BLaER1 treated with 17β-estradiol and CSF1 and Interleukin-3, amounts not matched to agents 10 nM and 100 nM (cell line): ENCODE measurements at regions not wholly inside any gene's neighbourhood (a gene's known extent, or its start where the extent isn't known, plus 50 kb on each side); places are given as distances from the start of the nearest gene placed in this dataset.

Source experiments
- H3K27ac ChIP-seq, 11 experiments: shearing (Covaris generic); formaldehyde crosslinking; 2 replicates each; pipeline ENCODE4 v1.8.1; 2022
- H3K27me3 ChIP-seq, 11 experiments: shearing (Covaris generic); formaldehyde crosslinking; 2 replicates each; pipeline ENCODE4 v1.8.1; 2022
- H3K36me3 ChIP-seq, 11 experiments: shearing (Covaris generic); formaldehyde crosslinking; 2 replicates each; pipeline ENCODE4 v1.8.1; 2022
- H3K4me1 ChIP-seq, 10 experiments: shearing (Covaris generic); formaldehyde crosslinking; 2 replicates each; pipeline ENCODE4 v1.8.1; 2022
- H3K4me2 ChIP-seq, 11 experiments: shearing (Covaris generic); formaldehyde crosslinking; 2 replicates each; pipeline ENCODE4 v1.8.1; 2022
- H3K4me3 ChIP-seq, 10 experiments: shearing (Covaris generic); formaldehyde crosslinking; 2 replicates each; pipeline ENCODE4 v1.8.1; 2022
- H3K9ac ChIP-seq, 11 experiments: shearing (Covaris generic); formaldehyde crosslinking; 2 replicates each; pipeline ENCODE4 v1.8.1; 2022
- H3K9me3 ChIP-seq, 11 experiments: shearing (Covaris generic); formaldehyde crosslinking; replicated peaks in 1 of 11; 2 replicates each; pipeline ENCODE4 v1.8.1; 2022
- H4K20me1 ChIP-seq, 11 experiments: shearing (Covaris generic); formaldehyde crosslinking; 2 replicates each; pipeline ENCODE4 v1.8.1; 2022
- Cebpa-rat ChIP-seq, 11 experiments: shearing (Covaris generic); IDR thresholded peaks; 2 replicates each; pipeline ENCODE4 v1.8.1; 2022

DNA sequence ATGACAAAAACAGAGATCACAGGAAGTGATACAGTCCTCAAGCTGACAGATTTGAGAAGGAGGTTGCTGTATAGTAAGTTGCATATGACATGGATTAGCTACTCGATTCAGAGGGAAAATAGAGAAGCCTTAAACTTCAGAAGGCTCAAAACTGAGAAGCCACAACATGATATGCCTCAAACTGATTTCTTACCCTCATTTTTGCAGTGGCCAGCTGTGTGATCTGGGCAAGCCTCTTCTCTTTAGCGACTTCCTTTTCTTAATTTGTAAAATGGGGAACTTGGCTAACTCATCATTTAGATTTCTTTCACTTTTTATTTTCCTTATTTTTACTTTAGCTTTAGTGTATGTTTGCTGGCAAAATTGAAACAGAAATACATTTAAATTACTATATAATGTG lies 421.1 kb downstream of the KIF4B start:
- no peaks in the 10 kb centered on the region for H4K20me1 ChIP-seq
- H3K4me3 ChIP-seq: peak overlapping the region in 1 of 10 experiments; percentile 34; a peak in 1 of 20 replicates
- H3K27ac ChIP-seq: peak overlapping the region in 10 of 11 experiments; percentile 27 to 79 (median 72); a peak in 18 of 22 replicates
- peaks cover 11 to 32% (median 18%) of the 10 kb centered on the region in 10 experiments for H3K4me1 ChIP-seq
- H3K36me3 ChIP-seq: no peaks in the 10 kb centered on the region
- H3K27me3 ChIP-seq: no peaks in the 10 kb centered on the region
- H3K4me2 ChIP-seq: peak overlapping the region; percentile 50 to 89 (median 80)
- peaks cover 0 to 22% (median 10%) of the 10 kb centered on the region in 11 experiments; a peak in 15 of 22 replicates for H3K9me3 ChIP-seq
- TF ChIP-seq Cebpa-rat (IDR thresholded peaks at IDR 0.05): no peak
- peak overlapping the region in 9 of 11 experiments; percentile 2 to 62 (median 59); a peak in 14 of 22 replicates for H3K9ac ChIP-seq

DNA sequence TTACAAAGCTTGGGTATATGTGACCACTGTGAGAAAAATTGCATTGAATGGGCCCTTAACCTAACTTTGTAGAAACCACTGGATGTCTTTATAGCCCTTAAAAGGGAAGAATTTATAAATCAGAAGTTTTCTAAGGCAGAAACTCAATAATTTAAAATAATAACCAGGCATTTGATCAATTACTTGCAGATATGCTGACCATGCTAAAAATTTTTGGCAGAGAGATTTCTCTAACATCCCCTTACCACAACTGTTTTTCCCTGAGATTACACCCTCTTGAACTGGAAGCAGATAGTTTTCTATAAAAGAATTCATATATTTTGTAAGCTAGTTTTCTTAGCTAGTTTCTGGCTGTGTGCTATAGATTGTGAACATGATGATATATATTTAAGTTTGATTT lies 428.3 kb downstream of the KIF4B start:
- H4K20me1 ChIP-seq: no peaks in the 10 kb centered on the region
- H3K4me3 ChIP-seq: no peak overlapping the region
- no peak for TF ChIP-seq Cebpa-rat (IDR thresholded peaks at IDR 0.05)
- no peaks in the 10 kb centered on the region for H3K36me3 ChIP-seq
- no peak overlapping the region for H3K27ac ChIP-seq
- no peak overlapping the region for H3K9ac ChIP-seq
- H3K4me2 ChIP-seq: no peak overlapping the region
- H3K9me3 ChIP-seq: peaks cover 0 to 8% (median 0%) of the 10 kb centered on the region in 11 experiments; a peak in 2 of 22 replicates
- H3K27me3 ChIP-seq: no peaks in the 10 kb centered on the region
- H3K4me1 ChIP-seq: peaks cover 0 to 10% (median 0%) of the 10 kb centered on the region in 10 experiments; a peak in 3 of 20 replicates

DNA sequence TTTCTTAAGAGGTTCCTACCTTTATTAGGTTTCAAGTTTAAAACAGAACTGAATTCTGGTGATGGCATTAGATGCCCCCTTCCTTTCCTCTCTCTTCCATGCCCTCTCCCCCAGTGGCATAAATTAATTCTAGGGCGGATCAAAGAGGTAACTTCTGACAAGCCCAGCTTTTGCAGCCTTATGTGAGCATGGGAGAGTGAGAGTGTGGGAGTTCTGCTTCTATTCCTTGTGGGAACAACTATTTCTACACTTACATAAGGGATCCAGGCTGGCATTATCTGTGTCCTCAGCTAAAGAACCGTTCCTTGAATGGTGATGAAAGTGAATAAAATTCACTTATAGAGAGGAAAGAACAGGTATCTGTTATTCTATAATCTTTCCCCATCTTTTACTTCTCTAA lies 437.6 kb downstream of the KIF4B start:
- peaks cover 0 to 4% (median 0%) of the 10 kb centered on the region in 11 experiments; a peak in 3 of 22 replicates for H3K9me3 ChIP-seq
- H3K4me2 ChIP-seq: no peak overlapping the region
- H3K27ac ChIP-seq: no peak overlapping the region
- H4K20me1 ChIP-seq: no peaks in the 10 kb centered on the region
- H3K27me3 ChIP-seq: no peaks in the 10 kb centered on the region
- no peaks in the 10 kb centered on the region for H3K36me3 ChIP-seq
- TF ChIP-seq Cebpa-rat (IDR thresholded peaks at IDR 0.05): no peak
- H3K4me3 ChIP-seq: no peak overlapping the region
- no peaks in the 10 kb centered on the region for H3K4me1 ChIP-seq
- no peak overlapping the region for H3K9ac ChIP-seq

DNA sequence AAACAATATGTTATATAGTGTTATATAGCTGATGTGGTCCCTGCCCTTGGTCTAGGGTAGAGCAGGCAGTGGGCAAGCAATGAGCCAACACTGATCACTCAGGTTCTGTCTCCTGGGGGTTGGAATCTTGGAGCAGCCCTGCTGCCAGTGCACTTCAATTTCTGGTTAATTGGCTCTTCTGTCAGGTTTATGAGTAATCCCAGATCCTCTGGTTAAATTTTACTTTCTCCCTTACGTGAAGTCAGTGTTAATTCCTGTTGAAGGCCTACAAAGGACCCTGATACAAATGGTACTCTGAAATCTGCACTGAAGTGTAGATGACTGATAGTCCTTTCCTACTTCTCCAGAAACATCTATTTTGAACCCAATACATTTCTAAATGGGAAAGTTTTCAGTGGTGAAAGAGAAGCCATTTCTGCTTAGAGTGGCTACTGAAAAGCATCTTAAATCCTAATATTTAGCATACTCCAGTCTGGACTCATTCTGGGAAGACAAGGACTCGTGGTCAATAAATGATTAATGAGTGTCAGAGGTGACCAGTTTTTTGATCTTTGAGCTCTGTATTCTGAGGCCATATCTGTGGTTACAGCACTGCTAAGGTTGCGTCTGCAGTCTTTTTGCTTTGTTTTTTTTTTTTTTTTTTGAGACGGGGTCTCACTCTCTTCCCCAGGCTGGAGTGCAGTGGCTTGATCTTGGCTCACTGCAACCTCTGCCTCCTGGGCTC lies 442.4 kb downstream of the KIF4B start:
- Histone ChIP-seq H4K20me1 (no peaks in the 10 kb centered on the region), H3K36me3 (no peaks in the 10 kb centered on the region), H3K9me3 (no peaks in the 10 kb centered on the region), H3K4me2 (no peak overlapping the region), H3K27ac (no peak overlapping the region), H3K9ac (no peak overlapping the region), H3K4me3 (no peak overlapping the region), H3K4me1 (no peaks in the 10 kb centered on the region), H3K27me3 (no peaks in the 10 kb centered on the region)
- TF ChIP-seq Cebpa-rat (IDR thresholded peaks at IDR 0.05): no peak

DNA sequence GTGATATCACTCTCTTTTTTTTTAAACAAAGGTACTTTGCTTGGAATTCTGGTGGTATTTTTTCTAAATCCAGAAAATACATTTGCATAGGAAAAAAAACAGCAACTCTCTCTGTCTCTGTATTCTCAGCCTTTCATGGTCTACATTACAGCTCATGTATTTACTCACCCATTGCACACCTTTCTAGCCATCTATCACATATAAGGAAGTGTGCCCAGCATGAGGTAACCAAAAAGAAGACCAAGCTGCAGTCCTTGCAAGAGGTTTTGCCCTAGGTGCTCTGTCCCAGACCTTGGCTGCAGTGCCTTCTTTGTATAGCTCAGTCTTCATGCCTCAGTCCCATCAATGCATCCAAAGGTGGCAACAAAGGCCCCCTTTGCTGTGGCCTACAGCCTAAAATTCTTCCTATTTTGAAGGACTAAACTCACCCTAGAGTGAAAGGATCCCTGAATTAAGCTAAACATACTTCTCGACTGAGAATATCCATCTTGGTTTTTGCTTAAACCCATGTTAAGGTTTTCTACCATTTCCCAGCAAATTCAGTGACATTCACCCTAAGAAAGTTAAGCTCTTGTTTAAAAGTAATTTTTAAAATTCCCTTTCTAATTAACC lies 446.4 kb downstream of the KIF4B start:
- H4K20me1 ChIP-seq: no peaks in the 10 kb centered on the region
- H3K4me2 ChIP-seq: no peak overlapping the region
- H3K27ac ChIP-seq: no peak overlapping the region
- no peaks in the 10 kb centered on the region for H3K27me3 ChIP-seq
- no peak overlapping the region for H3K9ac ChIP-seq
- H3K4me3 ChIP-seq: no peak overlapping the region
- TF ChIP-seq Cebpa-rat (IDR thresholded peaks at IDR 0.05): no peak
- H3K9me3 ChIP-seq: 0 out of 22 replicates have a peak, but pooled peaks cover 0 to 3% (median 0%) of the 10 kb centered on the region in 11 experiments
- no peaks in the 10 kb centered on the region for H3K4me1 ChIP-seq
- H3K36me3 ChIP-seq: no peaks in the 10 kb centered on the region

DNA sequence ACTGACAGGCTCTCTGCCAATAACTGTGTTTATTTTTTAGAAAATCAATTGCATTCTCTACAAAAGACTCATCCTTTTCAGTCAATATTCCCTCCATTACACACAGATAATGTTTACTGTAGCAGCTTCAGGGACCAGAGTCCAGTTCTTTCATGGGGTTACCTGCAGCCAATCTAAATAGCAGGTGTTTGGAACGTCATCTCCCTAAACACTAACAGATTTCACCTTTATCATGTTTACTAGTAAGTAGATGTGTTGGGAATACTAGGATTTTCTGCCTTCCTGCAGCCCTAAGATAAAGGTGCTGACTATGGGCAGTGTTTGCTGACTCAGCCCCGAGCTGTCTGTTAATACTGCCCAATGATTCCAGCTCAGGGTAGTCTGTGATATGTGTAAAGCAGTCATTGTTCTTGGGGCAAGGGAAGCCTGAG lies 447.0 kb downstream of the KIF4B start:
- TF ChIP-seq Cebpa-rat (IDR thresholded peaks at IDR 0.05): no peak
- no peak overlapping the region for H3K9ac ChIP-seq
- H3K4me1 ChIP-seq: no peaks in the 10 kb centered on the region

DNA sequence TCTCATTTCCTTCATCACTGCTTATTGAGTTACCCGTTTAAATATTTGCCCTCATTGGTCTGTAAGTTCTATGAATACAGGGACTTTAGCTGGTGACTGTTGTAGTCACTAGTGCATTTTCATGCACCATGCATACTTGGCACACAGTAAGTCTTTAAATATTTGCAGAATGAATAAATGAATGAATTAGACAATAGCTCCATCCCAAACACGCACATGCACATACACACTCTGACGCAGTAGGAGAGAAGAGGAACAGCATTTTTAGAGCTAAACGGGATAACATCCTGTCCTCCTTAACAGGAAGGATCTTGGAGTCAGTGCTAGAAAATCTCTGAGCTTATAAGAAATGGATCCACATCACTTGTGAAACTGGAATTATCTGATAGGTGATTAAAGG lies 447.7 kb downstream of the KIF4B start:
- Histone ChIP-seq H3K36me3 (no peaks in the 10 kb centered on the region), H3K27me3 (no peaks in the 10 kb centered on the region), H4K20me1 (no peaks in the 10 kb centered on the region), H3K27ac (no peak overlapping the region), H3K9ac (no peak overlapping the region), H3K4me3 (no peak overlapping the region), H3K9me3 (0 out of 22 replicates have a peak, but pooled peaks cover 0 to 5% (median 0%) of the 10 kb centered on the region in 11 experiments), H3K4me1 (no peaks in the 10 kb centered on the region), H3K4me2 (no peak overlapping the region)
- TF ChIP-seq Cebpa-rat (IDR thresholded peaks at IDR 0.05): no peak

More for the DNA sequence above, 447.0 kb downstream of the KIF4B start:
- 0 out of 22 replicates have a peak, but pooled peaks cover 0 to 3% (median 0%) of the 10 kb centered on the region in 11 experiments for H3K9me3 ChIP-seq
- H3K27ac ChIP-seq: no peak overlapping the region
- H3K4me2 ChIP-seq: no peak overlapping the region
- no peaks in the 10 kb centered on the region for H3K36me3 ChIP-seq
- no peak overlapping the region for H3K4me3 ChIP-seq
- no peaks in the 10 kb centered on the region for H3K27me3 ChIP-seq
- no peaks in the 10 kb centered on the region for H4K20me1 ChIP-seq

DNA sequence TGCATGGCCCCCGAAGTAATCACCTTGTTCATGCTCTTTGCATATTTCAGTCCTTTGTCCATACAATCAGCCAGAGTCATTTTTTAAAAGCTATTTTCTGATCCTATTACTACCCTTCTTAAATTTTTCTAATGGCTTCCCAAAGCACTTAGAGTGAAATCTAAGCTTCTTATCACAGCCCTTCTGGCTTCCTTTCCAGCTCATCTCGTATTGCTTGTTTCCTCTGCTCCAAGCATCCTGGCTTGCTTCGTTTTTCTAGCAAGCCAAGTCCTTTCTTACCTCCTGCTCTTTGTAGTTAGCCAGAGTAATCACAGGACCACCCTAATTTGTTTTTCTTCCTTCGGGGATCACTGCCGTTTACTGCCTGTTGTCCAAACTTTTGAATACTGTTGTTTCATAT lies 453.3 kb downstream of the KIF4B start:
- Histone ChIP-seq H3K27me3 (no peaks in the 10 kb centered on the region), H3K27ac (no peak overlapping the region), H3K4me3 (no peak overlapping the region), H3K9ac (no peak overlapping the region), H4K20me1 (no peaks in the 10 kb centered on the region), H3K4me1 (no peaks in the 10 kb centered on the region), H3K4me2 (no peak overlapping the region), H3K9me3 (0 out of 22 replicates have a peak, but pooled peaks cover 0 to 5% (median 0%) of the 10 kb centered on the region in 11 experiments), H3K36me3 (no peaks in the 10 kb centered on the region)
- no peak for TF ChIP-seq Cebpa-rat (IDR thresholded peaks at IDR 0.05)

DNA sequence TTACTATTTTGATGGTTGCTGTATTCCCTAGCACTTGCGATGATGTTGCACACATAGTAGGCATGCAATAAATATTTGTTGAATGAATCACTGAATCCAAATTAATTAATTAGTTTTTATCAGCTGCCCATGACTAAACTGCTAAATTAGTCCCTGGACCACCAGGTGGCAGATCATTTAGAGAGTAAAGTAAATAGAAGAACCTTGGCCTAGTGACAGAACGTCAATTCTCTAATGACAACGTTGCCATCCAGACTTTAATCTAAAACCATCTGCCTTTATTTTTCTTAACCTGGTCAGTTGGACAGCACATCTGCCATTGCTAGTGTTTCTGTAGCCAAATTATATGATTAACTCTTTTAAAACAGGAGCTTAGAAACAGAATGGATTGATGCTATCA lies 457.5 kb downstream of the KIF4B start:
- H3K4me3 ChIP-seq: no peak overlapping the region
- no peaks in the 10 kb centered on the region for H4K20me1 ChIP-seq
- no peaks in the 10 kb centered on the region for H3K4me1 ChIP-seq
- H3K36me3 ChIP-seq: no peaks in the 10 kb centered on the region
- no peaks in the 10 kb centered on the region for H3K9me3 ChIP-seq
- no peaks in the 10 kb centered on the region for H3K27me3 ChIP-seq
- no peak overlapping the region for H3K9ac ChIP-seq
- no peak for TF ChIP-seq Cebpa-rat (IDR thresholded peaks at IDR 0.05)
- no peak overlapping the region for H3K27ac ChIP-seq
- H3K4me2 ChIP-seq: no peak overlapping the region
